K562 (cell line): ENCODE measurements at regions not wholly inside any gene's neighbourhood (a gene's known extent, or its start where the extent isn't known, plus 50 kb on each side); places are given as distances from the start of the nearest gene placed in this dataset.

Experiments used
- ATF7 ChIP-seq: fragments of 450-650 bp; IDR thresholded peaks from 2 replicates; pipeline ENCODE4 v1.7.1; 2014; ENCODE audit warnings: mild to moderate bottlenecking, moderate library complexity
- CTCF ChIP-seq, 3 experiments: IDR thresholded peaks in 2 of 3; conservative IDR thresholded peaks in 1 of 3; 2 replicates each; pipeline ENCODE4 v1.5.1; 2011 to 2012; ENCODE audit warnings: low read length in 3 of 3, mild to moderate bottlenecking in 3 of 3, control low read depth in 2 of 3, improper control_type of control experiment in 1 of 3, inconsistent platforms in 1 of 3, low read depth in 1 of 3, mixed read lengths in 1 of 3, moderate library complexity in 1 of 3; ENCODE audit not compliant: insufficient read depth in 2 of 3
- EZH2 ChIP-seq: IDR thresholded peaks from 2 replicates; pipeline ENCODE4 v1.6.1; 2012; ENCODE audit warnings: low read depth, mild to moderate bottlenecking, inconsistent platforms, low read length, borderline replicate concordance
- FOS ChIP-seq: IDR thresholded peaks from 3 replicates; pipeline ENCODE4 v1.6.1; 2011; ENCODE audit not compliant: insufficient read length; ENCODE audit errors: extremely low read depth
- L3MBTL2 ChIP-seq: fragments of 450-650 bp; IDR thresholded peaks from 2 replicates; pipeline ENCODE4 v1.6.1; 2016; ENCODE audit warnings: mild to moderate bottlenecking, moderate library complexity
- MAX ChIP-seq: sonication (generic); formaldehyde crosslinking; IDR thresholded peaks from 2 replicates; pipeline ENCODE4 v1.9.0; 2022; ENCODE audit warnings: mild to moderate bottlenecking, missing genetic modification reagents
- MLX ChIP-seq, 2 experiments: fragments of 450-650 bp in 1 of 2; sonication (generic) in 1 of 2; formaldehyde crosslinking; conservative IDR thresholded peaks; 2 replicates each; pipeline versions ENCODE4 v1.4.0 to v1.8.1; 2020 to 2022; ENCODE audit warnings: mild to moderate bottlenecking in 1 of 2, missing genetic modification reagents in 1 of 2
- NEUROD1 ChIP-seq: fragments of 150-350 bp; IDR thresholded peaks from 2 replicates; pipeline ENCODE4 v1.6.1; 2014; ENCODE audit warnings: borderline replicate concordance, low read length, low read depth; ENCODE audit not compliant: partially characterized antibody
- RAD21 ChIP-seq, 2 experiments: fragments of 250-450 bp in 1 of 2; fragments of 450-650 bp in 1 of 2; sonication (Bioruptor Pico) in 1 of 2; formaldehyde crosslinking in 1 of 2; IDR thresholded peaks in 1 of 2; conservative IDR thresholded peaks in 1 of 2; 2 replicates each; pipeline versions ENCODE4 v1.4.0 to v1.8.0; 2020 to 2022; ENCODE audit warnings: mild to moderate bottlenecking in 2 of 2, moderate library complexity in 1 of 2
- TBP ChIP-seq: optimal IDR thresholded peaks from 2 replicates; pipeline ENCODE3; 2011; ENCODE audit warnings: low read depth, low read length, improper control_type of control experiment
- ZHX1 ChIP-seq: fragments of 150-350 bp; conservative IDR thresholded peaks from 2 replicates; pipeline ENCODE4 v1.6.1; 2014; ENCODE audit warnings: low read length
- ZNF717 ChIP-seq: fragments of 250-450 bp; sonication (Bioruptor Pico); IDR thresholded peaks from 2 replicates; pipeline ENCODE4 v1.5.0; 2021

GRCh38 chrX:42090395-42090794 is 167.0 kb upstream of the CASK start:
- TF ChIP-seq FOS (no peak), EZH2 (no peak), CTCF (IDR thresholded peaks at IDR 0.05 in 2 of 3, conservative IDR thresholded peaks at IDR 0.05 in 1 of 3; ENCODE audit: insufficient read depth in 2 of 3, low read depth in 1 of 3, low read length in 3 of 3) (no peak), MLX (CRISPR knock-in tag; conservative IDR thresholded peaks at IDR 0.05) (no peak), MAX (CRISPR knock-in tag) (no peak), NEUROD1 (no peak), RAD21 (CRISPR knock-in tag; conservative IDR thresholded peaks at IDR 0.05 in 1 of 2, IDR thresholded peaks at IDR 0.05 in 1 of 2) (no peak), ATF7 (no peak), TBP (no peak), ZNF717 (no peak), ZHX1 (no peak), L3MBTL2 (no peak)
